NCI-H524 treated with DMSO at 0.1 percent for 48 hours (cell line): ENCODE measurements at regions not wholly inside any gene's neighbourhood (a gene's known extent, or its start where the extent isn't known, plus 50 kb on each side); places are given as distances from the start of the nearest gene placed in this dataset.
"Not testable (repeated sequence)": the region's sequence is repeated elsewhere in the genome, so short reads cannot be mapped to it uniquely, and the experiment has no call there.

Experiments used
- DNase-seq: peaks from one replicate; lab custom pipeline; 2025; lab: John Stamatoyannopoulos, UW

DNA sequence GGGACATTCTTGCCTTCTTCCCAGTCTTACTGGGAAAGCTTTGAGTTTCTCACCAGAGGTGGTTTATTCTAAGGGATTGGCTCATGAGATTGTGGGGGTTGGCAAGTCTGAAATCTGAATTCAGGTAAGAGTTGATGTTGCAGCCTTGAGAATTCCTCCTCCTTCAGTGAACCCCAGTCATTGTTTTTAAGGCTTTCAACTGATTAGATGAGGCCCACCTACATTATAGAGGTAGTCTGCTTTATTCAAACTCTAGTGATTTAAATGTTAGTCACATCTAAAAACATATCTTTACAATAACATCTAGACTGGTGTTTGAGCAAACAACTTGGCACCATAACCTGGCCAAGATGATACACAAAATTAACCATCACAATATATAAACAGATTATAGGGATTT is 156.5 kb upstream of the MED14 start:
- no peak for DNase-seq

DNA sequence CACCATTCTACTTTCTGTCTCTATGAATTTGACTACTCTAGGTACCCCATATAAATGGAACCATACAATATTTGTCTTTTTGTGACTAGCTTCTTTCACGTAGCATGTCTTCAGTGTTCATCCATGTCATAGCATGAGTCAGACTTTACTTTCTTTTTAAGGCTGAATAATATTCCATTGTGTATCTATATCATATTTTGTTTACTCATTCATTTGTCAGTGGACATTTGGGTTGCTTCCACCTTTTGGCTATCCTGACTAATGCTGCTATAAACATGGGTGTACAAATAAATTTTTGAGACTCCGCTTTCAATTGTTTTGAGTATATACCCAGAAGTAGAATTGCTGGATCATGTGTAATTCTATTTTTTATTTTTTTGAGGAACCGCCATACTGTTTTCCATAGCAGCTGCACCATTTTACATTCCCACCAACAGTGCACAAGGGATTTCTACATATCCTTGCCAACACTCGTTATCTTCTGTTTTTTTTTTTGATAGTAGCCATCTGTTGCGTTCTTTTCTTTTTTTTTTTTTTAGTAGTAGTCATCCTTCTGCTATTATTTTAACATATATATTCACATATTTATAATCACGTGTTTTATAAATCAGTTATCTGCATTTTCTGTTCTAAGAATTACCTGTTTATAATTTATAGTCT is 158.0 kb upstream of the MED14 start:
- no peak for DNase-seq

DNA sequence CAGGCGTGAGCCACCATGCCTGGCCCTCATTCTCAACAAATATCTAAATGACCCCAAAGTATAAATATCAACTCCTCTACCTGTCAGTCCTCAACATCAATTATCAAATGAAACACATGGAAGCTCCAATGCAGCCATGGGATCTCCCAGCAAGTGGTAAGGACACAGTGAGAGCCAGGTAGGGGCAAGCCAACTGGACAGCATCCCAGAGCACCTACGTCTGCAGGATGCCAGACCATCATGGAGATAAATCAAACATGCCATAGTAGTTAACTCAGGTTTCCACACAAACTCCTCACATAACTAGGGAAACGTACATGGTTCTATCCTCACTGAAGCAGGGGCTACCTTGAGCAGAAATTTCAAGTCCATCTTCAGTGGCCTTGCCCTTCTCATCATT is 159.9 kb upstream of the MED14 start:
- no peak for DNase-seq

DNA sequence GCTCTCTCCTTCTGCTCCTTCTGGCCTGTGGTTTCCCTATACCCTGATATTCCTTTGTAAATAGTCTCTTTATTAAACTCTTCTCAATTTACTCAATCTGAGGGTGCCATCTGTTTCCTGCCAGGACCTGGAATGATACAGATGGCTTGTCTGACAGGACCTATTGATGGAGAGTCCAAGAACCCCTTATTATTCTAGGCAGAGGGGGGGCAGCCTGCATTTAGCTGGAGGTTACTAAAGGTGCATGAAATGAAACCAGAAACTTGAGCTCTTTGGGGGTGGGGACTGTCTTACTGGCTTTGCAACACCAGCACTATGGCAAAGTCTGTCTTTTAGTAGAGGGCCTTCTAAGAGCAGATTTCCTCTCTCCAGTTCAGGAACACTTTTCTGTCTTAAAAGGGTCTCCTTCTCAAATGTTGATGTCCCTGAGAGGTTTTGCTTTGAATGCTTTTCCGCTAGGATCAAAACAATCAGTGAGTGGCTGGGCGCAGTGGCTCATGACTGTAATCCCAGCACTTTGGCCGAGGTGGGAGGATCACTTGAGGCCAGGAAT is 162.5 kb upstream of the MED14 start:
- DNase-seq = peak; percentile 99

DNA sequence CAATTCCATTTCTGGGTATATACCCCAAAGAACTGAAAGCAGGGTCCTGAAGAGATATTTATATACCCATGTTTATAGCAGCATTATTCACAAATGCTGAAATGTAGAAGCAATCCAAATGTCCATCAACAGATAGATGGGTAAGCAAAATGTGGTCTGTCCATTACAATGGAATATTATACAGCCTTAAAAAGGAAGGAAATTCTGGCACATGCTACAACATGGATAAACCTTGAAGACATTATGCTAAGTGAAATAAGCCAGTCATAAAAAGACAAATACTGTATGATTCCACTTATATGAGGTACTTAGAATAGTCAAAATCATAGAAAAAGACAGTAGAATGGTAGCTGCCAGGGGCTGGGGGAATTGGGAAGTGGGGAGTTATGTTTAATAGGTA is 169.4 kb upstream of the MED14 start:
- not testable (repeated sequence) for DNase-seq

DNA sequence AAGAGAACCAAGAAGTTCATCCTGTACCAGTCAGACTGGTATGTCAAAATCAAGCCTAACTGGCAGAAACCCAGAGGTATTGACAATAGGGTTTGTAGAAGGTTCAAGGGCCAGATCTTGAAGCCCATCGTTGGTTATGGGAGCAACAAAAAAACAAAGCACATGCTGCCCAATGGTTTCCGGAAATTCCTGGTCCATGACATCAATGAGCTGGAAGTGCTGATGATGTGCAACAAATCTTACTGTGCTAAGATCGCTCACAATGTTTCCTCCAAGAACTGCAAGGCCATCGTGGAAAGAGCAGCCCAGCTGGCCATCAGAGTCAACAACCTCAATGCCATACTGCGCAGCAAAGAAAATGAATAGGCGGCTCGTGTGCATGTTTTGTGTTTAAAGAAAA is 172.7 kb upstream of the MED14 start:
- no peak for DNase-seq

DNA sequence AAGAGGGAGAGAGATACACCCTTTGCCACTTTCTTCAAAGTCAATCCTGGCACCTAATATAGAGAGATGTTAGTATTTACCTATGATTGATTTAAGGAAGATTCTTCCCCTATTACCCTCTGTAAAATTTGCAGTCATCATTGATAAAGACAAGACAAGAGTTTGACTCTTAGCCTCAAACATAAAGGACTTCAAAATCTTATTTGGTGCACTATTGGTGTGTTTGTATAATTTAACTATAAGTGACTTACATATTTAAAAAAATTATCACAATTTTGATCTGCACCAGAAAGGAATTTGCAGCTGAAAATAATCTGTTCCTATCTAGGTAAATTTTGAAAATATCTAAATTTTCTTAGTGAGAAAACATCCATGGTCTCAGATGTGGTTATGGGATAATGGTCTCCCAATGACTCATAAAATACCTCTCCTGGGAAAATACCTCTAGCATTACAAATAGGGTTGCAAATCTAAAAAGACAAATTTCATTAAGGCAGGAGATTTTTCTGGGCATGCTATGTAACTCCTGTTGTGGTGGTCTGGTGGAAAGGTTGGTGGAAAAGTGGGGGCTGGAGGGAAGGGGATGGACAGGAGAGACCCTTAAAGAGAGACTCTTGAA is 173.6 kb upstream of the MED14 start:
- no peak for DNase-seq

DNA sequence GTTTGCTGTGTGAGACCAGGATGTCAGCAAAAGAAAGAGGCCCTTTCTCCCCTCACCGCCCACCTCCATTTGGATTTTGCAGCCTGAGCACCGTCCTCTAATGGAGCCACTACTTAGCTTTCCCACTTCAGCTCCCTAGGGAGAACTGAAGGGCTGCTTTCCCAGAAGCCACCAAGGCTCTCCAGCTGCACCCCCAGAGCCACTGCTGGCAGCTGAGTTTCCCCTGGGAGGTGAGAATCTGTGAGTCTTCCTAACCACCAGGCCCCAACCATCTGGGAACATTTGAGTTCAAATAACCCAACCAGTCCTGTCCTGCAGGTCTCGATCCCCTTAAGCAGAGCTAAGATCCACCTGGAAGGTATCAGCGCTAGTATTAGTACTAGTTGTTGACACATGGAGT is 173.1 kb upstream of the USP9X start:
- DNase-seq = peak; percentile 96

DNA sequence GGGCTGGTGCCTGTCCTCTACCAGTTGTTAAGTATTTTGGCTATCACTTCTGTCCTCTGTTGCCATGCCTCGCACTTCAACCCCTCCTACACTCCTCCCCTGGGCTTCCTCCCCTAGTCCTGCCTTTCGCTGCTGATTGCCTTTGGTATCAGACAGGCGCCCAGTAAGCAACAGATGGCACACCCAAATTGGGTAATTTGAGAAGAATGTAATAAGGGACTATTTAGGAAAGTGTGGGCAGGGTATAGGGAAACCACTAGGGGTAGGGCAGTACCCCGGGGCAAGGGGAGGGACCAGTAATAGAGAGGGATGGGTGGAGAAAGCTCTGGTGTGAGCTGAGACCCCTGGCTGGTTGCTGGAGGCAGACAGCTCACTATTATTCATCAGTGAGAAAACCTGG is 172.7 kb upstream of the USP9X start:
- DNase-seq = no peak

DNA sequence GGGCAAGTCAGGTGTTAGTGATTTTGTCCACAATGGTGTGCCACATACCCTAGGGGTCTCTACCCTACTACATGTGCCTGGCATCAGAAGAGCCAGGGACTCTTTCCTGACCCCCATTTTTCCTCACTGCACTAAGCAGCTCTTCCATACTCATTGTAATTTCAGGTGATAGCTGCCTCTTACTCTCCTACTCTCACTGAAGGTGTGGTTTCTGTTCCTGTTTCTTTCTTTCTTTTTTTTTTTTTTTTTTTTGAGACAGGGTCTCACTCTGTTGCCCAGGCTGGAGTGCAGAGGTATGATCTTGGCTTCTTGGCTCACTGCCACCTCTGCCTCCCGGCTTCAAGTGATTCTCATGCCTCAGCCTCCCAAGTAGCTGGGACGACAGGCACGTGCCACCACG is 164.9 kb upstream of the USP9X start:
- DNase-seq = no peak

DNA sequence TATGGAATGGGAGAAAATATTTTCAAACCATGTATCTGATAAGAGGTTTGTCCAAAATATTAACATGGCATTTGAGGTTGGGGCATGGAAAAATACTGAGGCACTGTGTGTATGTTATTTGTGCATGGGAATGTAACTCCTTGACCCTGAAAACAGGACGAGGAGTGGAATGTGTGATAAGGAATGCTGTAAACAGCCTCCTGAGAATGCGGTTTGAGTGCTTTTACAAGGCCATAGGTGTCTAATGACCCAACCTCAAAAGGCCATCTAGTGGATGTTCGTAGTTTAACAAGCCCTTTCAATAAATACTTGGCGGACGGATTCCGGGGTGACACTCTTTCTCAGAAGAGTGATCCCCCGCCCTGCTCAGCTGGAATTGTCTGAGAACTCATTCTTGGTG is 162.9 kb upstream of the USP9X start:
- DNase-seq = no peak

DNA sequence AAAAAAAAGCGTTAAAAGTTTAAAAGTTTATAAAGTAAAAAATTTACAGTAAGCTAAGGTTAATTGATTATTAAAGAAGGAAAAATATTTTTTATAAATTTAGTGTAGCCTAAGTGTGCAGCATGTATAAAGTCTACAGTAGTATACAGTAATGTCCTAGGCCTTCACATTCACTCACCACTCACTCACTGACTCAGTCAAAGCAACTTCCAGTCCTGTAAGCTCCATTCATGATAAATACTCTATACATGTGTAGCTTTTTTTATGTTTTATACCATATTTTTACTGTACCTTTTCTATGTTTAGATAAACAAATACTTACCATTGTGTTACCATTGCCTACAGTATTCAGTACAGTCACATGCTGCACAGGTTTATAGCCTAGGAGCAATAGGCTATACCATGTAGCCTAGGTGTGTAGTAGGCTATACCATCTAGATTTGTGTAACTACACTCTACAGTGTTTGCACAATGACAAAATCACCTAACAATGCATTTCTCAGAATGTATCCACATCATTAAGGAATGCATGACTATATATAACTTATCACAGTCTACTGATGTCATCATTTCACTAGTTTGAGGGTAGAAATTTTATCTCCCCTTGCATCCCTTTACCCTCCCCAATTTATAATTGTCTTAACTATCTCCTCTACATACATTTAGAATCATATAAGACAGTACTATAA is 158.4 kb upstream of the USP9X start:
- not testable (repeated sequence) for DNase-seq

DNA sequence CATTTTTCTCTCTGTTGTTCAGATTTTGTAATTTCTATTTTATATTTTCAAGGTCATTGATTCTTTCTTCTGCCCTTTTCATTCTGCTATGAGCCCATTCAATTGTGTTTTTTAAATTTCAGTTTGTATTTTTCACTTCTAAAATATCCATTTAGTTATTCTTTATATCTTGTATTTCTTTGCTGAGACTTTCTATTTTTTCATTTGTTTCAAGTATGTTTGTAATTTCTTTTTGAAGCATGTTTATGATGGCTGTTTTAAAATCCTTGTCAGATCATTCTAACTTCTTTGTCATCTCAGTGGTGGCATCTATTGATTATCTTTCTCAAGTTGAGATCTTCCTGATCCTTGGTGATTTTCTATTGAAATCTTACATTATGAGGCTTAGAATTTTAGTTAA is 157.2 kb upstream of the USP9X start:
- no peak for DNase-seq

- DNase-seq = no peak
Observed at GRCh38 chrX:40931921-40932320, 153.3 kb upstream of the USP9X start.

DNA sequence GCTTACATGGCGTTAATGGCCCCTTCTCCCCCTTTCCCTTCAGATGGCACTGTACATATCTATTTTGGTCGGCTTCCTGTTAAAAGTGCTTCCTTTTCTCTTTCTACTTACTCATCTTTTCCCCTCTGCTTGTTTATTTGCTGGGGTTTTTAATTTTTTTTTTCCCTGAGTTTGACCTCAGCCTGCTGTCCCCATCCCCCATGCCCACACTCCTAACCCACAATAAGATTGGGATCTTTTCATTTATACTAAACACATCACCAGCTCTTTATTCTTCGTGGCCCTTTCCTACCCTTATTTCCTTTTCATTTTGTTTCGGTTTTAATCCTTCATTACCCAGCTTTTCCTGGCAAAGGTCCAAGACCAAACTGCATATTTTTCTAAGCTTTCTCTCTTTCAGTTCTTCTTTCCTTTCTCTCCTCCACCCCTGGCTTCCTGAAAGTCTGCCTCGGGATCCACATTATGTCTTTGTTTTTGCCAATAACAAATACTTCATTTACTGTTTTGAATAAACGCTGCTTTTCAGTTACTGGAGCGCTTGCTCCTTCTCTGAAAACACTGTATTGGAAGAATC is 152.0 kb upstream of the USP9X start:
- no peak for DNase-seq

- peak; percentile 74 for DNase-seq
Observed at GRCh38 chrX:40933706-40934425, 151.4 kb upstream of the USP9X start.

- DNase-seq = no peak
Observed at GRCh38 chrX:40936827-40937226, 148.4 kb upstream of the USP9X start.

DNA sequence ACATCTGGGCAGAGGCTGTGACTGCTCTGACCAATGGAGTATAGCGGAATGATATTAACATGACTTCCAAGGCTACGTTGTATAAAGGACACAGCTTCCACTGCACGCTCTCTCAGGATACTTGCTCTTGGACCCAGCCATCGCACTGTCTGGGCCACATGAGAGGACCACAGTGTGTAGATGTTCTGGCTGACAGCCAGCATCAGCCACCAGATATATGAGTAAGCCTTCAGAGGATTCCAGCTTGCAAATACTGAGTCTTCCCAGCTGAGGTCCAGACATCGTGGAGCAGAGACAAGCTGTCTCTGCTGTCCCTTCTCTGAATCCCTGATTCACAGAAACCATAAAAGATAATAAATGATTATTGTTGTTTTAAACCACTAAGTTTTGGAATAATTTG is 146.8 kb upstream of the USP9X start:
- DNase-seq = no peak

GRCh38 chrX:40943093-40943641 is 142.1 kb upstream of the USP9X start:
- no peak for DNase-seq

DNA sequence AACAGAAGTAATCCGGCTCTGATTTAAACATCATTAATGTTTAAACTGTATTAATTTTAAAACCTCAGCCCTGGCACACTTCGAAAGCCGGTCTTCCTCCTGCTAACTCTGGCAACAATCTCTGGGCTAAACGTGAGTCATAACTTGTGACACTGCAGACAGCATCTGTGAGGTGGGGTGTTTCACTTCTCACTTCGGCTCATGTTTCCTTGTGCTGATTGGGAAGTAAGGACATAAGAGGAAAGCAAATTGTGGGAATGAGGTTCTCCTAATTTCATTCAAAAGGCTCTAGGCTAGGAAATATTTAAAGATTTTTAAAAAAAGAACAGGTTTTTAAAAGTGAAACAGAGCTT is 139.9 kb upstream of the USP9X start:
- DNase-seq = no peak

- no peak for DNase-seq
Observed at GRCh38 chrX:40947276-40947675, 138.0 kb upstream of the USP9X start.

GRCh38 chrX:40949071-40949470 is 136.2 kb upstream of the USP9X start:
- DNase-seq = no peak
